ENCODE measurements at regions not wholly inside any gene's neighbourhood (a gene's known extent, or its start where the extent isn't known, plus 50 kb on each side); places are given as distances from the start of the nearest gene placed in this dataset.

GRCh38 chr4:13836946-13837912, 209.7 kb upstream of the BOD1L1 start:
- Histone ChIP-seq H3K9me3 (ENCODE audit: severe bottlenecking) (no peaks in the 10 kb centered on the region), H3K27ac (no peak overlapping the region), H3K27me3 (ENCODE audit: insufficient read depth, low read depth, severe bottlenecking) (peaks cover 2% of the 10 kb centered on the region), H3K4me3 (ENCODE audit: low read depth, low read length) (no peak overlapping the region), H3K36me3 (no peaks in the 10 kb centered on the region)
- TF ChIP-seq CTCF (IDR thresholded peaks at IDR 0.05; ENCODE audit: low read depth, low read length) = no peak
- no peak for DNase-seq

GRCh38 chr4:13840502-13841190, 213.1 kb upstream of the BOD1L1 start:
- H3K4me3 ChIP-seq (ENCODE audit: low read depth, low read length) = no peak overlapping the region

GRCh38 chr4:13844740-13845139, 217.2 kb upstream of the BOD1L1 start:
- no peak for TF ChIP-seq CTCF (IDR thresholded peaks at IDR 0.05; ENCODE audit: low read depth, low read length)
- Histone ChIP-seq H3K36me3 (no peaks in the 10 kb centered on the region), H3K27ac (no peak overlapping the region), H3K4me3 (ENCODE audit: low read depth, low read length) (no peak overlapping the region), H3K27me3 (ENCODE audit: insufficient read depth, low read depth, severe bottlenecking) (no peaks in the 10 kb centered on the region), H3K9me3 (ENCODE audit: severe bottlenecking) (no peaks in the 10 kb centered on the region)
- DNase-seq = no peak

More at GRCh38 chr4:13840502-13841190, 213.1 kb upstream of the BOD1L1 start:
- Histone ChIP-seq H3K9me3 (ENCODE audit: severe bottlenecking) (no peaks in the 10 kb centered on the region), H3K27ac (no peak overlapping the region), H3K36me3 (no peaks in the 10 kb centered on the region), H3K27me3 (ENCODE audit: insufficient read depth, low read depth, severe bottlenecking) (no peaks in the 10 kb centered on the region)
- no peak for TF ChIP-seq CTCF (IDR thresholded peaks at IDR 0.05; ENCODE audit: low read depth, low read length)
- no peak for DNase-seq

GRCh38 chr4:13849778-13850177, 222.3 kb upstream of the BOD1L1 start:
- Histone ChIP-seq H3K27ac (no peak overlapping the region), H3K4me3 (ENCODE audit: low read depth, low read length) (no peak overlapping the region), H3K9me3 (ENCODE audit: severe bottlenecking) (no peaks in the 10 kb centered on the region), H3K27me3 (ENCODE audit: insufficient read depth, low read depth, severe bottlenecking) (no peaks in the 10 kb centered on the region), H3K36me3 (no peaks in the 10 kb centered on the region)
- no peak for TF ChIP-seq CTCF (IDR thresholded peaks at IDR 0.05; ENCODE audit: low read depth, low read length)
- no peak for DNase-seq

- DNase-seq = no peak
- no peaks in the 10 kb centered on the region for H3K9me3 ChIP-seq (ENCODE audit: severe bottlenecking)
- no peak for TF ChIP-seq CTCF (IDR thresholded peaks at IDR 0.05; ENCODE audit: low read depth, low read length)
- no peaks in the 10 kb centered on the region for H3K36me3 ChIP-seq
- no peak overlapping the region for H3K4me3 ChIP-seq (ENCODE audit: low read depth, low read length)
- no peaks in the 10 kb centered on the region for H3K27me3 ChIP-seq (ENCODE audit: insufficient read depth, low read depth, severe bottlenecking)
- H3K27ac ChIP-seq = no peak overlapping the region
Measured at GRCh38 chr4:13851085-13851940, 223.8 kb upstream of the BOD1L1 start.
